ENCODE measurements at regions not wholly inside any gene's neighbourhood (a gene's known extent, or its start where the extent isn't known, plus 50 kb on each side); places are given as distances from the start of the nearest gene placed in this dataset.

- no peak overlapping the region for H3K27ac Mint-ChIP-seq
- no peak overlapping the region for H3K4me3 Mint-ChIP-seq
- H3K9me3 Mint-ChIP-seq = peaks cover 17% of the 10 kb centered on the region
- peaks cover 2% of the 10 kb centered on the region for H3K27me3 Mint-ChIP-seq (ENCODE audit: low read depth, poor library complexity)
- peaks cover 5% of the 10 kb centered on the region for H3K4me1 Mint-ChIP-seq
- DNase-seq = no peak
- no peaks in the 10 kb centered on the region for H3K36me3 Mint-ChIP-seq (ENCODE audit: low read depth)
- TF ChIP-seq CTCF (IDR thresholded peaks at IDR 0.05) = no peak
Measured at GRCh38 chr12:60997869-60998378, 1262.3 kb upstream of the USP15 start.

DNA sequence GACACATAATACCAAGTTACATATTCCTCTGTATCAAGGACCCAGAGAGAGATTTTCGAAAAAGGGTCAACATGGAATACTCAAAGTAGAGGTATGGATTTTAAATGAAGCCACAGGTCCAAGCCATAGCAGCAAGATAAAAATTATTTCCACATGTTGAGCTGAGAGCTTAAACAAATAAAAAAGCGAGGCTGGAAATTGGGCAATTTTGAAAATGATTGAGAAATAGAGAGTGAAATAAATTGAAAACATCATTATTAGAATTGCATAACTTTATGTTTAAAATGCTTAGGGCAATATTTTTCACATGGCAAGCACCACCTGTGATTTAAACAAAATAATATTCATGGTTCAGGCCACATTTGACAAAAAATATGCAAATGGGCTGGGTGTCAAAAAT is 1251.0 kb upstream of the USP15 start:
- Mint-ChIP-seq H3K27ac (no peak overlapping the region), H3K27me3 (ENCODE audit: low read depth, poor library complexity) (peaks cover 3% of the 10 kb centered on the region), H3K9me3 (no peaks in the 10 kb centered on the region), H3K4me3 (no peak overlapping the region), H3K4me1 (no peaks in the 10 kb centered on the region), H3K36me3 (ENCODE audit: low read depth) (no peaks in the 10 kb centered on the region)
- TF ChIP-seq CTCF (IDR thresholded peaks at IDR 0.05) = no peak
- no peak for DNase-seq

GRCh38 chr12:61011767-61012423 is 1248.3 kb upstream of the USP15 start:
- Mint-ChIP-seq H3K4me3 (no peak overlapping the region), H3K4me1 (no peaks in the 10 kb centered on the region), H3K27me3 (ENCODE audit: low read depth, poor library complexity) (peaks cover 3% of the 10 kb centered on the region), H3K27ac (no peak overlapping the region), H3K36me3 (ENCODE audit: low read depth) (no peaks in the 10 kb centered on the region), H3K9me3 (no peaks in the 10 kb centered on the region)
- TF ChIP-seq CTCF (IDR thresholded peaks at IDR 0.05) = no peak
- no peak for DNase-seq

- Mint-ChIP-seq H3K4me3 (no peak overlapping the region), H3K36me3 (ENCODE audit: low read depth) (no peaks in the 10 kb centered on the region), H3K27ac (no peak overlapping the region), H3K4me1 (no peaks in the 10 kb centered on the region), H3K27me3 (ENCODE audit: low read depth, poor library complexity) (no peaks in the 10 kb centered on the region), H3K9me3 (peaks cover 9% of the 10 kb centered on the region)
- TF ChIP-seq CTCF (IDR thresholded peaks at IDR 0.05) = no peak
- no peak for DNase-seq
Measured at GRCh38 chr12:61018571-61018970, 1241.6 kb upstream of the USP15 start.

DNA sequence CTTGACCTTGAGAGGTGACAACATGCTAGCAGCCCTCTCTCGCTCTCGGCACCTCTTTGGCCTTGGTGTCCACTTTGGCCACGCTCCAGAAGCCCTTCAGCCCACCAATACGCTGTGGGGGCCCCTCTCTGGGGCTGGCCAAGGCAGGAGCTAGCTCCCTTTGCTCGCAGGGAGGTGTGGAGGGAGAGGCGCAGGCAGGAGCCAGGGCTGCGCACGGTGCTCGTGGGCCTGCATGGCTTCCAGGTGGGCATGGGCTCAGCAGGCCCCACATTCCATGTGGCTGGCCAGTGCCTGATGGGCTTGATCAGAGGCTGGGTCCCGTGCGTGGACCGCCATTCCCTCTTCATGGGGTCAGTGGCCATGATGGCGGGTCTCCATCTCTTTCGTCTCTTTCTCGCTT is 1237.0 kb upstream of the USP15 start:
- Mint-ChIP-seq H3K4me1 (no peaks in the 10 kb centered on the region), H3K27me3 (ENCODE audit: low read depth, poor library complexity) (peaks cover 3% of the 10 kb centered on the region), H3K9me3 (peaks cover 14% of the 10 kb centered on the region), H3K4me3 (no peak overlapping the region), H3K36me3 (ENCODE audit: low read depth) (no peaks in the 10 kb centered on the region), H3K27ac (no peak overlapping the region)
- no peak for DNase-seq
- TF ChIP-seq CTCF (IDR thresholded peaks at IDR 0.05) = no peak

DNA sequence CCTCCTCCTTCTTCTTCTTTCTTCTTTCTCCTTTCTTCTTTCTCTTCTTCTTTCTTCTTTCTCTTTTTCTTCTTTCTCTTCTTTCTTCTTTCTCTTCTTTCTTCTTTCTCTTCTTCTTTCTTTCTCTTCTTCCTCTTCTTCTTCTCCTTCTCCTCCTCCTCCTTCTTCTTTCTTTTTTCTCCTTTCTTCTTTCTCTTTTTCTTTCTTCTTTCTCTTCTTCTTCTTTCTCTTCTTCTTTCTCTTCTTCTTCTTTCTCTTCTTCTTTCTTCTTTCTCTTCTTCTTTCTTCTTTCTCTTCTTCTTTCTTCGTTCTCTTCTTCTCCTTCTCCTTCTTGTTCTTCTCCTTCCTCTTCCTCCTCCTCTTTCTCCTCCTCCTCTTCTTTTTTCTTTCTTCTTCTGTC is 1230.7 kb upstream of the USP15 start:
- TF ChIP-seq CTCF (IDR thresholded peaks at IDR 0.05) = no peak
- DNase-seq = no peak
- H3K36me3 Mint-ChIP-seq (ENCODE audit: low read depth) = no peaks in the 10 kb centered on the region
- no peaks in the 10 kb centered on the region for H3K4me1 Mint-ChIP-seq
- peaks cover 3% of the 10 kb centered on the region for H3K27me3 Mint-ChIP-seq (ENCODE audit: low read depth, poor library complexity)
- H3K4me3 Mint-ChIP-seq = no peak overlapping the region
- no peak overlapping the region for H3K27ac Mint-ChIP-seq
- H3K9me3 Mint-ChIP-seq = peaks cover 7% of the 10 kb centered on the region

Measured in nephron progenitor cell (in vitro differentiated cells).